ENCODE measurements at regions not wholly inside any gene's neighbourhood (a gene's known extent, or its start where the extent isn't known, plus 50 kb on each side); places are given as distances from the start of the nearest gene placed in this dataset.
"Not testable (repeated sequence)": the region's sequence is repeated elsewhere in the genome, so short reads cannot be mapped to it uniquely, and the experiment has no call there.

DNA sequence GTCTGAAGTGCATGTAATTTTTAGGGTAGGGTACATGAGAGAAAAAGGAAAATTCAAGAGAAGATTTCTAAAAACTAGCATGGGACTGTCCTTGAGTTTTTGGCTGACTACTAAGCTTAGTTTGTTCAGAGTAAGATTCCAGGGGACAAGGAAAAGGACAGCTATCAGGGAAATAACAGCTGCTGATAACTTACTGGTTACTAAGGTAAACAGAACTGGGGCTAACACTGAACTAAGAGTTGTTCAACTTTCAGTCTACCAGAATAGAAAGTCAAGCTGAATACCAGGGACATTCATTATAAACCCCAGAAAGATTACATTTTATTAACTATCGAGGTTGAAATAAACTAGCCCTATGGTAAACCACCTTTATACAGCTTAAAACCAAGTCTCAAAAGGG is 261.8 kb upstream of the CYRIA start:
- Histone ChIP-seq H2AFZ (ENCODE audit: control insufficient read depth, low read length) (no peak overlapping the region), H3K79me2 (ENCODE audit: control insufficient read depth, insufficient read depth, low read length) (no peaks in the 10 kb centered on the region), H3K4me1 (ENCODE audit: control insufficient read depth, extremely low read depth, insufficient read depth, low read length) (no peaks in the 10 kb centered on the region), H3K4me3 (ENCODE audit: control insufficient read depth in 2 of 3, extremely low read depth in 1 of 3, insufficient read depth in 2 of 3, low read depth in 1 of 3, low read length in 3 of 3) (no peak overlapping the region), H3K36me3 (ENCODE audit: control insufficient read depth in 2 of 2, extremely low read depth in 1 of 2, insufficient read depth in 2 of 2, low read length in 2 of 2) (no peaks in the 10 kb centered on the region), H3K27ac (ENCODE audit: control insufficient read depth, insufficient read depth, low read length) (no peak overlapping the region), H4K20me1 (ENCODE audit: control insufficient read depth, extremely low read depth, insufficient read depth, low read length) (no peaks in the 10 kb centered on the region), H3K9ac (ENCODE audit: control insufficient read depth, extremely low read depth, insufficient read depth, low read length) (no peak overlapping the region), H3K4me2 (ENCODE audit: control insufficient read depth, extremely low read depth, insufficient read depth, low read depth, low read length) (no peak overlapping the region), H3K27me3 (ENCODE audit: control insufficient read depth, extremely low read depth, insufficient read depth, low read length) (no peaks in the 10 kb centered on the region), H3K9me3 (ENCODE audit: control insufficient read depth, low read depth, low read length) (no peaks in the 10 kb centered on the region), H3K9me1 (ENCODE audit: control insufficient read depth, extremely low read depth, insufficient read depth, low read length) (no peaks in the 10 kb centered on the region)
- no peak for TF ChIP-seq EZH2 (IDR thresholded peaks at IDR 0.05; ENCODE audit: low read length)
- TF ChIP-seq, protein P1, sequence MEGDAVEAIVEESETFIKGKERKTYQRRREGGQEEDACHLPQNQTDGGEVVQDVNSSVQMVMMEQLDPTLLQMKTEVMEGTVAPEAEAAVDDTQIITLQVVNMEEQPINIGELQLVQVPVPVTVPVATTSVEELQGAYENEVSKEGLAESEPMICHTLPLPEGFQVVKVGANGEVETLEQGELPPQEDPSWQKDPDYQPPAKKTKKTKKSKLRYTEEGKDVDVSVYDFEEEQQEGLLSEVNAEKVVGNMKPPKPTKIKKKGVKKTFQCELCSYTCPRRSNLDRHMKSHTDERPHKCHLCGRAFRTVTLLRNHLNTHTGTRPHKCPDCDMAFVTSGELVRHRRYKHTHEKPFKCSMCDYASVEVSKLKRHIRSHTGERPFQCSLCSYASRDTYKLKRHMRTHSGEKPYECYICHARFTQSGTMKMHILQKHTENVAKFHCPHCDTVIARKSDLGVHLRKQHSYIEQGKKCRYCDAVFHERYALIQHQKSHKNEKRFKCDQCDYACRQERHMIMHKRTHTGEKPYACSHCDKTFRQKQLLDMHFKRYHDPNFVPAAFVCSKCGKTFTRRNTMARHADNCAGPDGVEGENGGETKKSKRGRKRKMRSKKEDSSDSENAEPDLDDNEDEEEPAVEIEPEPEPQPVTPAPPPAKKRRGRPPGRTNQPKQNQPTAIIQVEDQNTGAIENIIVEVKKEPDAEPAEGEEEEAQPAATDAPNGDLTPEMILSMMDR (optimal IDR thresholded peaks at IDR 0.05 in 1 of 3, IDR thresholded peaks at IDR 0.05 in 1 of 3, conservative IDR thresholded peaks at IDR 0.05 in 1 of 3; ENCODE audit: extremely low read depth in 1 of 3, insufficient read depth in 2 of 3, low read length in 3 of 3) = no peak
- DNase-seq (ENCODE audit: low read depth, low spot score) = no peak
- dilution Hi-C loops (cut with MboI; ENCODE audit: extremely low pct_ligation_motif_present, low sequenced_read_pairs) = no loop called here
- no peak for FAIRE-seq

DNA sequence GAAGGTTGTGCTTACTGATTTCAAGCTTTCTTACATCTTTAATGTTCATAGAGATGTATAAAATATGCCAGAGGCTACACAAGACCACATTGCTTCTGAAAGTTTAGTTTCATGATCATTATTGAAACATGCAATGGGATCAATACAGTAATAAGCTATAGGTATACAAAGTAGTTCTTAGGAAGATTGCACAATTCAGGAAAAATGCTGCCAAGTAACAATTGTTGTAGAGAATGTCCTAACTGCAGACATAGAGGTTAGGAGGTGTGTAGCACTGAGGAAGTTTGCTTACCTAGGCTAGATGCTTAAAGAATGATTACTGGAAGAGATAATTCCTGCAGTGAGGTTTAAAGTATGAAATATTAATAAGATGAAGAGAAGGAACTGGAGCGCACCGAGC is 259.5 kb upstream of the CYRIA start:
- Histone ChIP-seq H3K27me3 (ENCODE audit: control insufficient read depth, extremely low read depth, insufficient read depth, low read length) (no peaks in the 10 kb centered on the region), H3K79me2 (ENCODE audit: control insufficient read depth, insufficient read depth, low read length) (no peaks in the 10 kb centered on the region), H2AFZ (ENCODE audit: control insufficient read depth, low read length) (no peak overlapping the region), H3K4me2 (ENCODE audit: control insufficient read depth, extremely low read depth, insufficient read depth, low read depth, low read length) (no peak overlapping the region), H3K9me1 (ENCODE audit: control insufficient read depth, extremely low read depth, insufficient read depth, low read length) (no peaks in the 10 kb centered on the region), H3K9ac (ENCODE audit: control insufficient read depth, extremely low read depth, insufficient read depth, low read length) (no peak overlapping the region), H3K9me3 (ENCODE audit: control insufficient read depth, low read depth, low read length) (no peaks in the 10 kb centered on the region), H3K4me3 (ENCODE audit: control insufficient read depth in 2 of 3, extremely low read depth in 1 of 3, insufficient read depth in 2 of 3, low read depth in 1 of 3, low read length in 3 of 3) (no peak overlapping the region), H3K4me1 (ENCODE audit: control insufficient read depth, extremely low read depth, insufficient read depth, low read length) (no peaks in the 10 kb centered on the region), H3K36me3 (ENCODE audit: control insufficient read depth in 2 of 2, extremely low read depth in 1 of 2, insufficient read depth in 2 of 2, low read length in 2 of 2) (no peaks in the 10 kb centered on the region), H4K20me1 (ENCODE audit: control insufficient read depth, extremely low read depth, insufficient read depth, low read length) (no peaks in the 10 kb centered on the region), H3K27ac (ENCODE audit: control insufficient read depth, insufficient read depth, low read length) (no peak overlapping the region)
- dilution Hi-C loops (cut with MboI; ENCODE audit: extremely low pct_ligation_motif_present, low sequenced_read_pairs) = no loop called here
- no peak for TF ChIP-seq EZH2 (IDR thresholded peaks at IDR 0.05; ENCODE audit: low read length)
- TF ChIP-seq, protein P1 (optimal IDR thresholded peaks at IDR 0.05 in 1 of 3, IDR thresholded peaks at IDR 0.05 in 1 of 3, conservative IDR thresholded peaks at IDR 0.05 in 1 of 3; ENCODE audit: extremely low read depth in 1 of 3, insufficient read depth in 2 of 3, low read length in 3 of 3) = no peak
- FAIRE-seq (no peak), DNase-seq (ENCODE audit: low read depth, low spot score) (no peak)

DNA sequence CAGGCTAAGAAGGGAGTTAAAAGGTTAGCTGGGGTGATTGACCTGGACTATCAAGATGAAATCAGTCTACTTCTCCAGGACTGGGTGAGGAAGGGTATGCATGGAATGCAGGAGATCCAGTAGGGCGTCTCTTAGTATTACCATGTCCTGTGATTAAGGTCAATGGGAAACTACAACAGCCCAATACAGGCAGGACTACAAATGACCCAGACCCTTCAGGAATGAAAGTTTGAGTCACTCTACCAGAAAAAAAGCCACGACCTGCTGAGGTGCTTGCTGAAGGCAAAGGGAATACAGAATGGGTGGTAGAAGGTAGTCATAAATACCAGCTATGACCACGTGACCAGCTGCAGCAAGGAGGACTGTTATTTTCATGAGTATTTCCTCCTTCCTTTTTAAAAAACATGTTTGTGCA is 249.7 kb upstream of the CYRIA start:
- H3K4me2 ChIP-seq (ENCODE audit: control insufficient read depth, extremely low read depth, insufficient read depth, low read depth, low read length) = peak overlapping the region; percentile 13
- H3K79me2 ChIP-seq (ENCODE audit: control insufficient read depth, insufficient read depth, low read length); H3K9me1 ChIP-seq (ENCODE audit: control insufficient read depth, extremely low read depth, insufficient read depth, low read length); H3K27ac ChIP-seq (ENCODE audit: control insufficient read depth, insufficient read depth, low read length); H2AFZ ChIP-seq (ENCODE audit: control insufficient read depth, low read length); dilution Hi-C loops (cut with MboI; ENCODE audit: extremely low pct_ligation_motif_present, low sequenced_read_pairs); H3K9me3 ChIP-seq (ENCODE audit: control insufficient read depth, low read depth, low read length); H4K20me1 ChIP-seq (ENCODE audit: control insufficient read depth, extremely low read depth, insufficient read depth, low read length); H3K4me3 ChIP-seq (ENCODE audit: control insufficient read depth in 2 of 3, extremely low read depth in 1 of 3, insufficient read depth in 2 of 3, low read depth in 1 of 3, low read length in 3 of 3); H3K9ac ChIP-seq (ENCODE audit: control insufficient read depth, extremely low read depth, insufficient read depth, low read length); H3K27me3 ChIP-seq (ENCODE audit: control insufficient read depth, extremely low read depth, insufficient read depth, low read length); H3K4me1 ChIP-seq (ENCODE audit: control insufficient read depth, extremely low read depth, insufficient read depth, low read length); H3K36me3 ChIP-seq (ENCODE audit: control insufficient read depth in 2 of 2, extremely low read depth in 1 of 2, insufficient read depth in 2 of 2, low read length in 2 of 2): not testable (repeated sequence)
- peak; percentile 64 for FAIRE-seq
- peak; percentile 58 for DNase-seq (ENCODE audit: low read depth, low spot score)
